AG09319 (cell line): ENCODE measurements at regions not wholly inside any gene's neighbourhood (a gene's known extent, or its start where the extent isn't known, plus 50 kb on each side); places are given as distances from the start of the nearest gene placed in this dataset.
A peak's percentile ranks its signal among the peaks of the same experiment; 100 is the strongest.

ENCODE experiments used
- DNase-seq: peaks from one replicate; pipeline ENCODE4 v3.0.0-alpha.2; 2010; ENCODE audit warnings: low read depth; ENCODE audit errors: extremely low read depth
- CTCF ChIP-seq: IDR thresholded peaks from 2 replicates; pipeline ENCODE4 v1.5.1; 2011; ENCODE audit warnings: low read depth, mild to moderate bottlenecking, inconsistent platforms, low read length, moderate library complexity

DNA sequence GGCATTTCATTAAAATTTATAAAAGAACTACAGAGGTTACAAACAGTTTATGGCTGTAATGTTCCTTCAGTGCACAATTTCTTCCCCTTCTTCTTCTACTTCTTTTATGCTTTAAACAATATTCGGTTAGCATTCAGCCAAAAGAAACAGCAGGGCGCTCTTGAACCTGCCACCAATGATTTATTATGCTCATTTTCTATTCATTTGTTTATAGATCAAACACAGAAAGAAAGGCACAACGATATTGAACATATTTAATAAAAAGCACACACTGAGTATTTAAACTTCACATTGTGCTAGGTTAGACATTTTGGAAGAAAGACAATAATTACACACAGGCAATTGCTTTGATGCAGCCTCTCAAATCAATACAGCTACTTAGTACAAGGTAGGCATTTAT lies 1025.8 kb upstream of the LRRN3 start:
- TF ChIP-seq CTCF: no peak
- DNase-seq: no peak

GRCh38 chr7:110066843-110067242 lies 1024.1 kb upstream of the LRRN3 start:
- no peak for DNase-seq
- TF ChIP-seq CTCF: no peak

DNA sequence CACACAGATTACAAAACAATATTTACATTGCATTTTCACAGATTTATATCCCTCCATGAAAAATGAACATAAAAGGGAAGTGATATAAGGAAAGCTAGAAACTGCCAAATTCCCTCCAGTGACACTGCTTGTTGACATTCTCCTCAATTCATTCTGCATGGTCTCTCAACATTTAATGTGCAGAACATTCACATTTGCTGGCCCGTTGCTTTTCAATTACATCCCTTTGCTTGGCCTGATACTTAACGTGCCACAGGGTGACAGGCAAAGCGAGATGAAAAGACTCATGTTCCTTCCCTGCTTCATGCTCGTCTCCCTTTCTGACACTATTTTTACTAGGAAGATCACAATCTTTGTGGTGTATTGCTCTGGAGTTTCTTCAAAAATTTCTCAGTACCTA lies 1019.7 kb upstream of the LRRN3 start:
- no peak for TF ChIP-seq CTCF
- DNase-seq: no peak

- no peak for TF ChIP-seq CTCF
Observed at GRCh38 chr7:110075450-110075849, 1015.5 kb upstream of the LRRN3 start.

DNA sequence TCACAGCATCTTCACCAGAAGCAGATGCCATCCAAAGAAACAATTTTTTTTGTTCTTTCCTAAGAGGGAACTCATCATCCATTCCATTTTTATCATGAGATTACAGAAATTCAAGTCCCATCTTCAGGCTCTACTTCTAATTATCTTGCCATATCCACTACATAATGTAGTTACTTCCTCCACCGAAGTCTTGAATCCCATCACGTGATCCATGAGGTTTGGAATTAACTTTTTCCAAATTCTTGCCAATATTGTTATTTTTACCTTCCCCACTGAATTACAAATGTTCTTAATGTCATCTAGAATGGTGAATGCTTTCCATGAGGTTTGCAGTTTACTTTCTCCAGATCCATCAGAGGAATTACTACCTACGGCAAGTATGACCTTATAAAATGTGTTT lies 1014.7 kb upstream of the LRRN3 start:
- DNase-seq: no peak
- no peak for TF ChIP-seq CTCF

More at GRCh38 chr7:110075450-110075849, 1015.5 kb upstream of the LRRN3 start:
- DNase-seq: no peak

DNA sequence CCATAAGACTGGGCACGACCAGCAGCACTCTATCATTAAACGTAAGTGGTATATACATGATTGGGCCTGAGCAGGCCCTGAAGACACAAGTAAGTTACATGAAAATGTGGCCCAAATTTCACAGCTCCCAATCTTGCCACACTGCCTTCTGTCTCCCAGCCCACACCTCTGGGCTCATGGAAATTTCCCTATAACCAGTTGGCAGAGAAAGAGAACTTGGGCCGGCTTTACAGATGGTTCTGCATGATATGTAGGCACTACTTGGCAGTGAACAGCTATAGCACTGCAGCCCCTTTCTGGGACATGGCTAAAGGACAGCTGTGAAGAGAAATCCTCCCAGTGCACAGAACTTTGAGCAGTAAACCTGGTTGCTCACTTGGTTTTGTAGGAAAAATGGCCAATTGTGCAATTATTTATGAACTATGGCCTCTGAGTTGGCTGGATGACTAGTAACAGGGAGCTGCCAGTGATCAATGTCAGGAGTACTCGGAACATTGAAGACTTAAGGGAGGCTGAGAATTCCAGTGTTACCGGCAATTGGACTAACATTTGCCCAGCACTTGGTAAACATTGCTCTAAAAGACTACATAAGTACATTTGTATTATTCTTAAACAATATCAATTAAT lies 1006.6 kb upstream of the LRRN3 start:
- no peak for DNase-seq
- no peak for TF ChIP-seq CTCF

- TF ChIP-seq CTCF: peak; percentile 14
- no peak for DNase-seq
Observed at GRCh38 chr7:110090110-110090820, 1000.7 kb upstream of the LRRN3 start.
